HEK293 (cell line): ENCODE measurements at regions not wholly inside any gene's neighbourhood (a gene's known extent, or its start where the extent isn't known, plus 50 kb on each side); places are given as distances from the start of the nearest gene placed in this dataset.

ENCODE experiments used
- CTCF ChIA-PET: fragments of 350-600 bp; formaldehyde crosslinking; extraction: SDS; loops from one replicate; lab custom pipeline; 2021; ENCODE audit warnings: antibody characterized with exemption; lab: Yijun Ruan, JAX
- POLR2A ChIA-PET: fragments of 300-600 bp; formaldehyde crosslinking; extraction: SDS; loops from one replicate; lab custom pipeline; 2020; ENCODE audit warnings: antibody characterized with exemption, inconsistent platforms; lab: Yijun Ruan, JAX
- H3K27ac ChIP-seq: fragments of 200-500 bp; sonication (Bioruptor generic); 2 replicates; pipeline ENCODE4 v1.5.1; 2014; ENCODE audit warnings: low read depth, low read length, control low read depth, inconsistent platforms; ENCODE audit errors: extremely low read depth
- H3K36me3 ChIP-seq, 2 experiments: fragments of 200-500 bp in 1 of 2; sonication (Bioruptor generic) in 1 of 2; 1 replicate in 1 of 2; 2 replicates in 1 of 2; pipeline ENCODE4 v1.5.1; 2014 to 2017; ENCODE audit warnings: inconsistent platforms in 2 of 2, low read length in 2 of 2; ENCODE audit not compliant: control insufficient read depth in 2 of 2, insufficient read depth in 1 of 2
- H3K4me1 ChIP-seq: fragments of 200-500 bp; sonication (Bioruptor generic); 2 replicates; pipeline ENCODE4 v1.5.1; 2014; ENCODE audit warnings: mild to moderate bottlenecking, low read length, inconsistent platforms; ENCODE audit not compliant: control insufficient read depth, insufficient read depth
- H3K4me3 ChIP-seq: 2 replicates; pipeline ENCODE4 v1.5.1; 2011; ENCODE audit warnings: low read depth, mild to moderate bottlenecking, control low read depth, low read length, moderate library complexity
- H3K9me3 ChIP-seq: fragments of 200-500 bp; sonication (Bioruptor generic); 2 replicates; pipeline ENCODE4 v1.5.1; 2014; ENCODE audit warnings: low read depth, low read length, inconsistent platforms; ENCODE audit not compliant: control insufficient read depth, insufficient read depth
- BCL11A ChIP-seq: fragments of 450-650 bp; formaldehyde crosslinking; IDR thresholded peaks from 2 replicates; pipeline ENCODE4 v1.5.1; 2016; ENCODE audit warnings: low read depth, missing biosample characterization, missing genetic modification characterization
- KLF7 ChIP-seq: fragments of 450-650 bp; formaldehyde crosslinking; IDR thresholded peaks from 2 replicates; pipeline ENCODE4 v1.5.1; 2016; ENCODE audit warnings: missing biosample characterization, missing genetic modification characterization, borderline replicate concordance
- SCRT2 ChIP-seq: fragments of 450-650 bp; formaldehyde crosslinking; IDR thresholded peaks from 2 replicates; pipeline ENCODE4 v1.5.1; 2016; ENCODE audit warnings: missing biosample characterization, missing genetic modification characterization
- ZBTB11 ChIP-seq: fragments of 450-650 bp; formaldehyde crosslinking; conservative IDR thresholded peaks from 2 replicates; pipeline ENCODE4 v1.5.1; 2016; ENCODE audit warnings: low read depth, missing biosample characterization, missing genetic modification characterization
- ZBTB48 ChIP-seq: fragments of 450-650 bp; formaldehyde crosslinking; IDR thresholded peaks from 2 replicates; pipeline ENCODE4 v1.5.1; 2016; ENCODE audit warnings: missing biosample characterization, missing genetic modification characterization
- ZEB2 ChIP-seq: fragments of 450-650 bp; formaldehyde crosslinking; IDR thresholded peaks from 2 replicates; pipeline ENCODE4 v1.5.1; 2016; ENCODE audit warnings: missing biosample characterization, missing genetic modification characterization
- ZNF133 ChIP-seq: fragments of 450-650 bp; formaldehyde crosslinking; IDR thresholded peaks from 2 replicates; pipeline ENCODE4 v1.5.1; 2016; ENCODE audit warnings: missing biosample characterization, missing genetic modification characterization
- ZNF138 ChIP-seq: fragments of 450-650 bp; formaldehyde crosslinking; IDR thresholded peaks from 2 replicates; pipeline ENCODE4 v1.5.1; 2016; ENCODE audit warnings: missing biosample characterization, missing genetic modification characterization, borderline replicate concordance
- ZNF221 ChIP-seq: fragments of 450-650 bp; formaldehyde crosslinking; IDR thresholded peaks from 2 replicates; pipeline ENCODE4 v1.5.1; 2017; ENCODE audit warnings: missing biosample characterization, missing genetic modification characterization, borderline replicate concordance
- ZNF280D ChIP-seq: fragments of 450-650 bp; formaldehyde crosslinking; IDR thresholded peaks from 2 replicates; pipeline ENCODE4 v1.5.1; 2016; ENCODE audit warnings: missing biosample characterization, missing genetic modification characterization
- ZNF514 ChIP-seq: fragments of 450-650 bp; formaldehyde crosslinking; IDR thresholded peaks from 2 replicates; pipeline ENCODE4 v1.5.1; 2016; ENCODE audit warnings: missing biosample characterization, missing genetic modification characterization
- ZNF645 ChIP-seq: fragments of 450-650 bp; formaldehyde crosslinking; IDR thresholded peaks from 2 replicates; pipeline ENCODE4; 2016; ENCODE audit warnings: missing biosample characterization, missing genetic modification characterization
- ZNF677 ChIP-seq: fragments of 450-650 bp; IDR thresholded peaks from 2 replicates; pipeline ENCODE4 v1.5.0; 2018; ENCODE audit warnings: missing biosample characterization, mild to moderate bottlenecking, missing genetic modification characterization, moderate library complexity
- ZNF777 ChIP-seq: fragments of 450-650 bp; formaldehyde crosslinking; IDR thresholded peaks from 2 replicates; pipeline ENCODE4 v1.5.1; 2017; ENCODE audit warnings: missing biosample characterization, missing genetic modification characterization, borderline replicate concordance
- TF ChIP-seq, protein P1 (sequence below): fragments of 450-650 bp; formaldehyde crosslinking; IDR thresholded peaks from 2 replicates; pipeline ENCODE4 v1.5.1; 2016; ENCODE audit warnings: missing biosample characterization, missing genetic modification characterization
- TF ChIP-seq, protein P2 (sequence below): fragments of 450-650 bp; formaldehyde crosslinking; IDR thresholded peaks from 2 replicates; pipeline ENCODE4 v1.5.1; 2016; ENCODE audit warnings: missing biosample characterization, missing genetic modification characterization

GRCh38 chr3:106643684-106644161 is 733.5 kb upstream of the CCDC54 start:
- H3K4me3 ChIP-seq = no peak overlapping the region
- no peaks in the 10 kb centered on the region for H3K4me1 ChIP-seq
- no peaks in the 10 kb centered on the region for H3K36me3 ChIP-seq
- no peak overlapping the region for H3K27ac ChIP-seq
- TF ChIP-seq ZNF133 (tag by site-specific recombination) (no peak), ZEB2 (no peak), KLF7 (tag by site-specific recombination) (no peak), ZBTB11 (tag by site-specific recombination) (no peak), BCL11A (no peak), SCRT2 (no peak), ZNF777 (tag by site-specific recombination) (no peak), ZNF645 (tag by site-specific recombination) (no peak), ZBTB48 (tag by site-specific recombination) (no peak), ZNF138 (tag by site-specific recombination) (no peak), ZNF677 (tag by site-specific recombination) (no peak), ZNF221 (tag by site-specific recombination) (no peak), ZNF280D (tag by site-specific recombination) (no peak), ZNF514 (tag by site-specific recombination) (no peak)
- TF ChIP-seq, protein P1, sequence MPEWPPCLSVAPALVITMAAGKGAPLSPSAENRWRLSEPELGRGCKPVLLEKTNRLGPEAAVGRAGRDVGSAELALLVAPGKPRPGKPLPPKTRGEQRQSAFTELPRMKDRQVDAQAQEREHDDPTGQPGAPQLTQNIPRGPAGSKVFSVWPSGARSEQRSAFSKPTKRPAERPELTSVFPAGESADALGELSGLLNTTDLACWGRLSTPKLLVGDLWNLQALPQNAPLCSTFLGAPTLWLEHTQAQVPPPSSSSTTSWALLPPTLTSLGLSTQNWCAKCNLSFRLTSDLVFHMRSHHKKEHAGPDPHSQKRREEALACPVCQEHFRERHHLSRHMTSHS (tag by site-specific recombination) = no peak
- TF ChIP-seq, protein P2, sequence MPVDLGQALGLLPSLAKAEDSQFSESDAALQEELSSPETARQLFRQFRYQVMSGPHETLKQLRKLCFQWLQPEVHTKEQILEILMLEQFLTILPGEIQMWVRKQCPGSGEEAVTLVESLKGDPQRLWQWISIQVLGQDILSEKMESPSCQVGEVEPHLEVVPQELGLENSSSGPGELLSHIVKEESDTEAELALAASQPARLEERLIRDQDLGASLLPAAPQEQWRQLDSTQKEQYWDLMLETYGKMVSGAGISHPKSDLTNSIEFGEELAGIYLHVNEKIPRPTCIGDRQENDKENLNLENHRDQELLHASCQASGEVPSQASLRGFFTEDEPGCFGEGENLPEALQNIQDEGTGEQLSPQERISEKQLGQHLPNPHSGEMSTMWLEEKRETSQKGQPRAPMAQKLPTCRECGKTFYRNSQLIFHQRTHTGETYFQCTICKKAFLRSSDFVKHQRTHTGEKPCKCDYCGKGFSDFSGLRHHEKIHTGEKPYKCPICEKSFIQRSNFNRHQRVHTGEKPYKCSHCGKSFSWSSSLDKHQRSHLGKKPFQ = no peak
- TF ChIP-seq, all 188 proteins: peak for 0
- POLR2A ChIA-PET = no interaction called here
- CTCF ChIA-PET = no interaction called here
- no peaks in the 10 kb centered on the region for H3K9me3 ChIP-seq
